SK-N-SH (cell line): ENCODE measurements at regions not wholly inside any gene's neighbourhood (a gene's known extent, or its start where the extent isn't known, plus 50 kb on each side); places are given as distances from the start of the nearest gene placed in this dataset.

Experiments
- CTCF ChIA-PET: fragments of 300-600, 350-600 bp; formaldehyde crosslinking; extraction: SDS; loops from one replicate; lab custom pipeline; 2021; lab: Yijun Ruan, JAX
- POLR2A ChIA-PET: fragments of 350-600 bp; sonication (Branson Sonifier 250); formaldehyde crosslinking; extraction: SDS; loops from one replicate; lab custom pipeline; 2020; ENCODE audit warnings: antibody characterized with exemption, inconsistent platforms; lab: Yijun Ruan, JAX
- DNase-seq: peaks from one replicate; pipeline ENCODE4 v3.0.0; 2012
- H2AFZ ChIP-seq: fragments of 200-600 bp; sonication (generic); 2 replicates; pipeline ENCODE4 v1.8.1; 2016; ENCODE audit warnings: antibody characterized with exemption, mild to moderate bottlenecking, low read depth
- H3F3A ChIP-seq: fragments of 200-600 bp; sonication (generic); replicated peaks from 2 replicates; pipeline ENCODE3; 2016; ENCODE audit warnings: antibody characterized with exemption, mild to moderate bottlenecking; ENCODE audit not compliant: insufficient read depth
- H3K27ac ChIP-seq, 2 experiments: fragments of 200-500 bp in 1 of 2; fragments of 200-600 bp in 1 of 2; sonication (Bioruptor generic) in 1 of 2; sonication (generic), shearing (Covaris generic) in 1 of 2; 2 replicates each; pipeline versions ENCODE4 v1.5.1 to v1.6.1; 2014 to 2016; ENCODE audit warnings: low read depth in 2 of 2, inconsistent platforms in 1 of 2, low read length in 1 of 2, mild to moderate bottlenecking in 1 of 2, mixed read lengths in 1 of 2
- H3K27me3 ChIP-seq: fragments of 200-600 bp; sonication (generic), shearing (Covaris generic); 2 replicates; pipeline ENCODE4 v1.6.1; 2016; ENCODE audit warnings: mixed run types; ENCODE audit not compliant: insufficient read depth
- H3K36me3 ChIP-seq, 2 experiments: fragments of 200-500 bp in 1 of 2; fragments of 200-600 bp in 1 of 2; sonication (Bioruptor generic) in 1 of 2; sonication (generic) in 1 of 2; replicated peaks in 1 of 2; 2 replicates each; pipeline versions ENCODE3 to v1.5.1; 2014 to 2016; ENCODE audit warnings: low read length in 1 of 2, mild to moderate bottlenecking in 1 of 2; ENCODE audit not compliant: insufficient read depth in 2 of 2, control insufficient read depth in 1 of 2
- H3K4me1 ChIP-seq, 2 experiments: fragments of 200-500 bp in 1 of 2; fragments of 200-600 bp in 1 of 2; sonication (Bioruptor generic) in 1 of 2; sonication (generic), shearing (Covaris generic) in 1 of 2; 2 replicates each; pipeline versions ENCODE4 v1.5.1 to v1.6.1; 2014 to 2016; ENCODE audit warnings: low read depth in 1 of 2, low read length in 1 of 2, mixed run types in 1 of 2; ENCODE audit not compliant: insufficient read depth in 2 of 2, control insufficient read depth in 1 of 2
- H3K4me2 ChIP-seq: fragments of 200-600 bp; sonication (generic), shearing (Covaris generic); 2 replicates; pipeline ENCODE4 v1.6.1; 2017; ENCODE audit warnings: mixed run types
- H3K4me3 ChIP-seq, 2 experiments: fragments of 200-500 bp in 1 of 2; fragments of 200-600 bp in 1 of 2; sonication (Bioruptor generic) in 1 of 2; sonication (generic), shearing (Covaris generic) in 1 of 2; 2 replicates each; pipeline versions ENCODE4 v1.5.1 to v1.8.1; 2014 to 2016; ENCODE audit warnings: low read depth in 2 of 2, inconsistent platforms in 1 of 2, low read length in 1 of 2, mild to moderate bottlenecking in 1 of 2, mixed read lengths in 1 of 2, moderate library complexity in 1 of 2
- H3K79me2 ChIP-seq: fragments of 200-600 bp; sonication (generic); 2 replicates; pipeline ENCODE4 v1.8.1; 2017; ENCODE audit warnings: mild to moderate bottlenecking; ENCODE audit not compliant: insufficient read depth
- H3K9ac ChIP-seq: fragments of 200-600 bp; sonication (generic); 2 replicates; pipeline ENCODE4 v1.6.1; 2017; ENCODE audit warnings: mixed run types
- H3K9me2 ChIP-seq: fragments of 200-600 bp; sonication (generic); 2 replicates; pipeline ENCODE4 v1.6.1; 2017; ENCODE audit warnings: mixed run types
- H3K9me3 ChIP-seq: fragments of 200-600 bp; sonication (generic); 2 replicates; pipeline ENCODE4 v1.6.1; 2017; ENCODE audit warnings: mixed run types, mild to moderate bottlenecking, moderate library complexity
- H4K20me1 ChIP-seq: fragments of 200-600 bp; sonication (generic); 2 replicates; pipeline ENCODE4 v1.6.1; 2017; ENCODE audit warnings: mild to moderate bottlenecking, mixed run types; ENCODE audit not compliant: insufficient read depth
- EP300 ChIP-seq, 2 experiments: IDR thresholded peaks; 2 replicates each; pipeline versions ENCODE4 v1.4.0 to v1.6.1; 2012; ENCODE audit warnings: borderline replicate concordance in 1 of 2, low read depth in 1 of 2, low read length in 1 of 2
- FOXJ3 ChIP-seq: sonication (generic); formaldehyde crosslinking; IDR thresholded peaks from 2 replicates; pipeline ENCODE4 v1.5.1; 2020; ENCODE audit warnings: mild to moderate bottlenecking, missing genetic modification reagents
- FOXM1 ChIP-seq: IDR thresholded peaks from 2 replicates; pipeline ENCODE4 v1.4.0; 2012; ENCODE audit warnings: low read depth, mild to moderate bottlenecking
- GABPA ChIP-seq: IDR thresholded peaks from 2 replicates; pipeline ENCODE4 v1.4.0; 2012; ENCODE audit warnings: low read depth, mild to moderate bottlenecking
- GATA2 ChIP-seq: sonication (generic); formaldehyde crosslinking; IDR thresholded peaks from 2 replicates; pipeline ENCODE4 v1.5.0; 2020; ENCODE audit warnings: mild to moderate bottlenecking, missing genetic modification reagents
- JUND ChIP-seq: IDR thresholded peaks from 2 replicates; pipeline ENCODE4 v1.4.0; 2012
- MEF2A ChIP-seq: IDR thresholded peaks from 2 replicates; pipeline ENCODE4 v1.4.0; 2012; ENCODE audit warnings: low read depth, borderline replicate concordance
- MXI1 ChIP-seq: IDR thresholded peaks from 2 replicates; pipeline ENCODE4 v1.6.1; 2012; ENCODE audit warnings: mild to moderate bottlenecking, low read depth, low read length, improper control_type of control experiment
- NFIC ChIP-seq: IDR thresholded peaks from 2 replicates; pipeline ENCODE4 v1.4.0; 2012; ENCODE audit warnings: borderline replicate concordance
- NRF1 ChIP-seq: IDR thresholded peaks from 2 replicates; pipeline ENCODE4 v1.6.1; 2012; ENCODE audit warnings: low read depth, mild to moderate bottlenecking, low read length
- RFX5 ChIP-seq: IDR thresholded peaks from 2 replicates; pipeline ENCODE4 v1.6.1; 2012; ENCODE audit warnings: mild to moderate bottlenecking, improper control_type of control experiment, low read length
- TAF1 ChIP-seq: IDR thresholded peaks from 2 replicates; pipeline ENCODE4 v1.6.1; 2012; ENCODE audit warnings: low read depth, mild to moderate bottlenecking, low read length, moderate library complexity, borderline replicate concordance
- TEAD4 ChIP-seq: IDR thresholded peaks from 2 replicates; pipeline ENCODE4 v1.4.0; 2012; ENCODE audit warnings: mild to moderate bottlenecking, borderline replicate concordance; ENCODE audit not compliant: insufficient read depth
- WGBS: methylation state at CpG from one replicate; pipeline ENCODE4 v1.1.6; 2017; ENCODE audit warnings: low lambda C conversion rate; 5-methylcytosine and 5-hydroxymethylcytosine counted together
- TF ChIP-seq, protein P1 (sequence below): IDR thresholded peaks from 2 replicates; pipeline ENCODE4 v1.6.1; 2012; ENCODE audit warnings: mild to moderate bottlenecking, low read depth, low read length, moderate library complexity
- TF ChIP-seq, protein P2 (sequence below): IDR thresholded peaks from 2 replicates; pipeline ENCODE4 v1.4.0; 2012; ENCODE audit warnings: low read depth, borderline replicate concordance
- TF ChIP-seq, protein P3 (sequence below): fragments of 200-600 bp; sonication (generic); IDR thresholded peaks from 2 replicates; pipeline ENCODE4 v1.6.1; 2017; ENCODE audit warnings: antibody characterized with exemption, mild to moderate bottlenecking, moderate library complexity
- TF ChIP-seq, protein P4 (sequence below): fragments of 150-350 bp; IDR thresholded peaks from 2 replicates; pipeline ENCODE4 v1.6.1; 2017; ENCODE audit warnings: antibody characterized with exemption, low read length, low read depth, borderline replicate concordance
- TF ChIP-seq, protein P5 (sequence below): IDR thresholded peaks from 2 replicates; pipeline ENCODE4; 2012

DNA sequence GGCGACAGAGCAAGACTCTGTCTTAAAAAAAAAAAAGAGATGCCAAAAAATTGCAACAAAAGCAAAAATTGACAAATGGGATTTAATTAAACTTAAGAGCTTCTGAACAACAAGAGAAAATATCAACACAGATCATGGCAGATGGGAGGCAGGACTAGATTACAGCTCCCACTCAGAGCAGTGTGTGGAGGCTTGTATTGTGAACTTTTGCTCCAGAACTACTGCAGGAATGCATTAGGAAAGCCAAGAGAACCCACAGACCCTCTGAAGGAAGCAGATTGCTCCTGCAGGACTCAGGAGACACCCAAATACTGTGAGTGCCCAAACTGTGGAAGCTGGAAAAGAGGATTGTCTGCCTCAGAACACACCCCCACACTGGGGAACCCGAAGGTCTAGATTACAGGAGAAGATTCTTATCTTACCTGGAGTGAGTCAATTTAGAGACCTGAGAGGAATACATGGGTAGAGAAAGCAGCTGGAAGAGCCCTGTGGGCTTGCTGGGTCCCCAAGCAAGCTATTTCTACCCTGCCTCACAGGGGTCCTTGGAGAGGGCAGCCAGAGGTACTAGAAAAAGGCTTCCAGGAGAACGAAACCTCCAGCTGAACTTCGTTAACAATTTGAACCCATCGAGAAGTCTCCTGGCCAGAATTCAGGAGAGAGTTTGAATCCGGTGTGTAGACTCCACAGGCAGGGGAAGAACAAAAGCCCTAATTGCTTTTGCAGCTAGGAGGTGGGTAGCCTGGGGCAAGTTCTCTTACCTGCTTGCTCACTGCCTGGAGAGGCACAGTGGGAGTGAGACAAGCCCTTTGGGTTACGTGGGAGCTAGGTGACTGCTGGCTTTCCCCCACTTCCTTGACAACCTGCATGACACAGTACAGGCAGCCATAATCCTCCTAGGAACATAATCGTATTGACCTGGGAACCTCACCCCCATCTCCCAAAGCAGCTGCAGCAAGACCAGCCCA, 593.4 kb upstream of the RGMB start:
- Histone ChIP-seq H3K9me2 (no peaks in the 10 kb centered on the region), H3K9ac (no peak overlapping the region), H4K20me1 (no peaks in the 10 kb centered on the region), H3K27ac (no peak overlapping the region), H3K36me3 (no peaks in the 10 kb centered on the region), H3K4me1 (no peaks in the 10 kb centered on the region), H3K4me3 (no peak overlapping the region), H3K79me2 (no peaks in the 10 kb centered on the region), H3K4me2 (no peak overlapping the region), H3F3A (no peaks in the 10 kb centered on the region), H3K27me3 (no peaks in the 10 kb centered on the region), H2AFZ (no peak overlapping the region), H3K9me3 (no peaks in the 10 kb centered on the region)
- WGBS, result 65% methylated on average over 7 of the region's 8 CpGs
- POLR2A ChIA-PET, result no interaction called here
- CTCF ChIA-PET, result no interaction called here
- no peak for DNase-seq
- TF ChIP-seq TEAD4, result no peak
- TF ChIP-seq, protein P1, sequence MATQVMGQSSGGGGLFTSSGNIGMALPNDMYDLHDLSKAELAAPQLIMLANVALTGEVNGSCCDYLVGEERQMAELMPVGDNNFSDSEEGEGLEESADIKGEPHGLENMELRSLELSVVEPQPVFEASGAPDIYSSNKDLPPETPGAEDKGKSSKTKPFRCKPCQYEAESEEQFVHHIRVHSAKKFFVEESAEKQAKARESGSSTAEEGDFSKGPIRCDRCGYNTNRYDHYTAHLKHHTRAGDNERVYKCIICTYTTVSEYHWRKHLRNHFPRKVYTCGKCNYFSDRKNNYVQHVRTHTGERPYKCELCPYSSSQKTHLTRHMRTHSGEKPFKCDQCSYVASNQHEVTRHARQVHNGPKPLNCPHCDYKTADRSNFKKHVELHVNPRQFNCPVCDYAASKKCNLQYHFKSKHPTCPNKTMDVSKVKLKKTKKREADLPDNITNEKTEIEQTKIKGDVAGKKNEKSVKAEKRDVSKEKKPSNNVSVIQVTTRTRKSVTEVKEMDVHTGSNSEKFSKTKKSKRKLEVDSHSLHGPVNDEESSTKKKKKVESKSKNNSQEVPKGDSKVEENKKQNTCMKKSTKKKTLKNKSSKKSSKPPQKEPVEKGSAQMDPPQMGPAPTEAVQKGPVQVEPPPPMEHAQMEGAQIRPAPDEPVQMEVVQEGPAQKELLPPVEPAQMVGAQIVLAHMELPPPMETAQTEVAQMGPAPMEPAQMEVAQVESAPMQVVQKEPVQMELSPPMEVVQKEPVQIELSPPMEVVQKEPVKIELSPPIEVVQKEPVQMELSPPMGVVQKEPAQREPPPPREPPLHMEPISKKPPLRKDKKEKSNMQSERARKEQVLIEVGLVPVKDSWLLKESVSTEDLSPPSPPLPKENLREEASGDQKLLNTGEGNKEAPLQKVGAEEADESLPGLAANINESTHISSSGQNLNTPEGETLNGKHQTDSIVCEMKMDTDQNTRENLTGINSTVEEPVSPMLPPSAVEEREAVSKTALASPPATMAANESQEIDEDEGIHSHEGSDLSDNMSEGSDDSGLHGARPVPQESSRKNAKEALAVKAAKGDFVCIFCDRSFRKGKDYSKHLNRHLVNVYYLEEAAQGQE, result no peak
- no peak for TF ChIP-seq FOXJ3
- TF ChIP-seq, protein P2, sequence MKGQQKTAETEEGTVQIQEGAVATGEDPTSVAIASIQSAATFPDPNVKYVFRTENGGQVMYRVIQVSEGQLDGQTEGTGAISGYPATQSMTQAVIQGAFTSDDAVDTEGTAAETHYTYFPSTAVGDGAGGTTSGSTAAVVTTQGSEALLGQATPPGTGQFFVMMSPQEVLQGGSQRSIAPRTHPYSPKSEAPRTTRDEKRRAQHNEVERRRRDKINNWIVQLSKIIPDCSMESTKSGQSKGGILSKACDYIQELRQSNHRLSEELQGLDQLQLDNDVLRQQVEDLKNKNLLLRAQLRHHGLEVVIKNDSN, result no peak
- no peak for TF ChIP-seq TAF1
- TF ChIP-seq JUND, result no peak
- no peak for TF ChIP-seq GATA2 (CRISPR knock-in tag)
- no peak for TF ChIP-seq MEF2A
- TF ChIP-seq NFIC, result no peak
- no peak for TF ChIP-seq EP300 (IDR thresholded peaks at IDR 0.05; ENCODE audit: borderline replicate concordance in 1 of 2, low read depth in 1 of 2, low read length in 1 of 2)
- no peak for TF ChIP-seq GABPA
- no peak for TF ChIP-seq FOXM1
- TF ChIP-seq RFX5, result no peak
- TF ChIP-seq, protein P3, sequence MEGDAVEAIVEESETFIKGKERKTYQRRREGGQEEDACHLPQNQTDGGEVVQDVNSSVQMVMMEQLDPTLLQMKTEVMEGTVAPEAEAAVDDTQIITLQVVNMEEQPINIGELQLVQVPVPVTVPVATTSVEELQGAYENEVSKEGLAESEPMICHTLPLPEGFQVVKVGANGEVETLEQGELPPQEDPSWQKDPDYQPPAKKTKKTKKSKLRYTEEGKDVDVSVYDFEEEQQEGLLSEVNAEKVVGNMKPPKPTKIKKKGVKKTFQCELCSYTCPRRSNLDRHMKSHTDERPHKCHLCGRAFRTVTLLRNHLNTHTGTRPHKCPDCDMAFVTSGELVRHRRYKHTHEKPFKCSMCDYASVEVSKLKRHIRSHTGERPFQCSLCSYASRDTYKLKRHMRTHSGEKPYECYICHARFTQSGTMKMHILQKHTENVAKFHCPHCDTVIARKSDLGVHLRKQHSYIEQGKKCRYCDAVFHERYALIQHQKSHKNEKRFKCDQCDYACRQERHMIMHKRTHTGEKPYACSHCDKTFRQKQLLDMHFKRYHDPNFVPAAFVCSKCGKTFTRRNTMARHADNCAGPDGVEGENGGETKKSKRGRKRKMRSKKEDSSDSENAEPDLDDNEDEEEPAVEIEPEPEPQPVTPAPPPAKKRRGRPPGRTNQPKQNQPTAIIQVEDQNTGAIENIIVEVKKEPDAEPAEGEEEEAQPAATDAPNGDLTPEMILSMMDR, result no peak
- TF ChIP-seq, protein P4, sequence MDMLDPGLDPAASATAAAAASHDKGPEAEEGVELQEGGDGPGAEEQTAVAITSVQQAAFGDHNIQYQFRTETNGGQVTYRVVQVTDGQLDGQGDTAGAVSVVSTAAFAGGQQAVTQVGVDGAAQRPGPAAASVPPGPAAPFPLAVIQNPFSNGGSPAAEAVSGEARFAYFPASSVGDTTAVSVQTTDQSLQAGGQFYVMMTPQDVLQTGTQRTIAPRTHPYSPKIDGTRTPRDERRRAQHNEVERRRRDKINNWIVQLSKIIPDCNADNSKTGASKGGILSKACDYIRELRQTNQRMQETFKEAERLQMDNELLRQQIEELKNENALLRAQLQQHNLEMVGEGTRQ, result no peak
- TF ChIP-seq MXI1, result no peak
- TF ChIP-seq, protein P5, sequence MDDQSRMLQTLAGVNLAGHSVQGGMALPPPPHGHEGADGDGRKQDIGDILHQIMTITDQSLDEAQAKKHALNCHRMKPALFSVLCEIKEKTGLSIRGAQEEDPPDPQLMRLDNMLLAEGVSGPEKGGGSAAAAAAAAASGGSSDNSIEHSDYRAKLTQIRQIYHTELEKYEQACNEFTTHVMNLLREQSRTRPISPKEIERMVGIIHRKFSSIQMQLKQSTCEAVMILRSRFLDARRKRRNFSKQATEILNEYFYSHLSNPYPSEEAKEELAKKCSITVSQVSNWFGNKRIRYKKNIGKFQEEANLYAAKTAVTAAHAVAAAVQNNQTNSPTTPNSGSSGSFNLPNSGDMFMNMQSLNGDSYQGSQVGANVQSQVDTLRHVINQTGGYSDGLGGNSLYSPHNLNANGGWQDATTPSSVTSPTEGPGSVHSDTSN, result no peak
- no peak for TF ChIP-seq NRF1
